NCI-H526 (cell line): ENCODE measurements at regions not wholly inside any gene's neighbourhood (a gene's known extent, or its start where the extent isn't known, plus 50 kb on each side); places are given as distances from the start of the nearest gene placed in this dataset.

Source experiments
- DNase-seq, 2 experiments: peaks; one replicate each; lab custom pipeline; 2025; lab: John Stamatoyannopoulos, UW

GRCh38 chr21:16308269-16308668 lies 578.5 kb downstream of the USP25 start:
- peak; percentile 12 to 34 for DNase-seq

- no peak for DNase-seq
Measured at GRCh38 chr21:16309250-16309971, 579.6 kb downstream of the USP25 start.

- DNase-seq = no peak
Measured at GRCh38 chr21:16310176-16310575, 580.4 kb downstream of the USP25 start.

- DNase-seq = no peak
Measured at GRCh38 chr21:16311229-16311628, 581.4 kb downstream of the USP25 start.

- no peak for DNase-seq
Measured at GRCh38 chr21:16312321-16312720, 582.5 kb downstream of the USP25 start.

- no peak for DNase-seq
Measured at GRCh38 chr21:16315223-16315622, 585.4 kb downstream of the USP25 start.

GRCh38 chr21:16318651-16319300 lies 589.0 kb downstream of the USP25 start:
- no peak for DNase-seq

GRCh38 chr21:16320110-16320509 lies 590.3 kb downstream of the USP25 start:
- DNase-seq = no peak

GRCh38 chr21:16322454-16322853 lies 592.7 kb downstream of the USP25 start:
- DNase-seq = no peak

- no peak for DNase-seq
Measured at GRCh38 chr21:16323596-16323995, 593.8 kb downstream of the USP25 start.

- no peak for DNase-seq
Measured at GRCh38 chr21:16324630-16325029, 594.8 kb downstream of the USP25 start.

- DNase-seq = peak; percentile 88 to 92
Measured at GRCh38 chr21:16330082-16330907, 600.5 kb downstream of the USP25 start.

- DNase-seq = no peak
Measured at GRCh38 chr21:16330908-16331268, 601.1 kb downstream of the USP25 start.

- DNase-seq = no peak
Measured at GRCh38 chr21:16337266-16337665, 607.5 kb downstream of the USP25 start.

GRCh38 chr21:16342932-16343331 lies 613.1 kb downstream of the USP25 start:
- DNase-seq = peak in 1 of 2 experiments; percentile 17

GRCh38 chr21:16343776-16344175 lies 614.0 kb downstream of the USP25 start:
- DNase-seq = no peak

- no peak for DNase-seq
Measured at GRCh38 chr21:16345757-16346156, 616.0 kb downstream of the USP25 start.

- no peak for DNase-seq
Measured at GRCh38 chr21:16347223-16347622, 617.4 kb downstream of the USP25 start.

- DNase-seq = no peak
Measured at GRCh38 chr21:16353764-16354163, 624.0 kb downstream of the USP25 start.

GRCh38 chr21:16357994-16358393 lies 628.2 kb downstream of the USP25 start:
- no peak for DNase-seq

- DNase-seq = no peak
Measured at GRCh38 chr21:16358784-16359183, 629.0 kb downstream of the USP25 start.

GRCh38 chr21:16363100-16363499 lies 633.3 kb downstream of the USP25 start:
- DNase-seq = no peak

GRCh38 chr21:16363518-16363917 lies 633.7 kb downstream of the USP25 start:
- DNase-seq = no peak
